Kidney epithelial cell (primary cell): ENCODE measurements at regions not wholly inside any gene's neighbourhood (a gene's known extent, or its start where the extent isn't known, plus 50 kb on each side); places are given as distances from the start of the nearest gene placed in this dataset.

Experiments
- DNase-seq: peaks from one replicate; pipeline ENCODE4 v3.0.0-alpha.2; 2010; ENCODE audit warnings: low read depth
- H3K27me3 ChIP-seq: 2 replicates; pipeline ENCODE4 v1.6.0; 2011; ENCODE audit warnings: low read length; ENCODE audit not compliant: control insufficient read depth, insufficient read depth
- H3K36me3 ChIP-seq: 2 replicates; pipeline ENCODE4 v1.5.1; 2011; ENCODE audit warnings: low read length; ENCODE audit not compliant: control insufficient read depth, insufficient read depth
- H3K4me3 ChIP-seq: 2 replicates; pipeline ENCODE4 v1.5.1; 2011; ENCODE audit warnings: low read depth, mild to moderate bottlenecking, control low read depth, low read length
- CTCF ChIP-seq: IDR thresholded peaks from 2 replicates; pipeline ENCODE4 v1.5.1; 2011; ENCODE audit warnings: mild to moderate bottlenecking, moderate library complexity, low read length, control low read depth, inconsistent platforms; ENCODE audit not compliant: insufficient read depth, poor library complexity, severe bottlenecking

DNA sequence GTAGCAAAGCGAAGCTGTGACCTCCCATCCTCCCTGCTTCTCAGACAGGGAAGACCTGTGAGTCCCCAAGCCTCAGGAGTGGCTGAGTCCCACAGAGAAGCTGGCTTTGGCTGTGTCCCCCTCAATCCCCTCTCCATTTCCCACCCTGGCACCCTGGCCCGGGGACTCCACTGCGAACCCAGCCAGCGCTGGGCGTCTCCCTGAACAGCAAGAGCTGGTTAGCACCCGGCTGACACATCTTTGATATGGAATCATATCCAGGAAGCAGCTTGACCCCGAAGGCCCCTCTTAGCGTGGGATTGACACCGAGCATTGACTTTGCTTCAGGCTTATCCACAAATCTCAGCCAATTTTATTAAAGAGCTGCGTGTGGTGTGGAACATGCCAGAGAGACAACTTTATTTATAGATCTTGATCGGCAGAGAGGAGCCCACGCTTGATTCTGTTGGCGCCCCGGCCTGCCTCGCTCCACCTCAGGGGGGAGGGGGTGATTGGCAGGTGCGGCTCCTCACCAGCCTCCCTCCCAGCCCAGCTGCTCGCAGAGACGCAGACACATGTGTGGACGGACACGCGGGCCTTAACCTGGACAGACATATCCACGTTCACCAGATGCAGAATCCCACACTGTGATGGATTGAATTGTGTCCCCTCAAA is 120.7 kb upstream of the MVB12B start:
- DNase-seq: no peak
- Histone ChIP-seq H3K36me3 (no peaks in the 10 kb centered on the region), H3K4me3 (no peak overlapping the region), H3K27me3 (peaks cover 7% of the 10 kb centered on the region)
- no peak for TF ChIP-seq CTCF

DNA sequence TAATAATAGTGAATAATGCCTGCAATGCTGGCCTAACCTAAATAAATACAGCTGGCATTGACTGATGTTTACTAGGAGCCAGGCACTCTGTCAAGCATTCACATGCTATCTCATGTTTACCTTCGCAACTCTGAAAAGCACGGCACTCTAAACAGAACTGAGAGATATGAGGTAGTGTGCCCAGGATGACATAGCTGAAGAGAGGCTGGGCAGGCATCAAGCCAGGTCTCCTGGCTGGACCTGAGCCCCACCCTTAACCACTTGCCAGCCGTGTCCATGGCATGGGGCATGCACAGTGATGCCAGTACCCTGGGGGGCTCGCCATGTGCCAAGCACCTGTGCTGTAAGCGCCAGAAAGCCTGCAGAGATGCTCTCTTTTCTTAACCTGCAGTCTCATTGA is 119.4 kb upstream of the MVB12B start:
- TF ChIP-seq CTCF: no peak
- H3K36me3 ChIP-seq: no peaks in the 10 kb centered on the region
- DNase-seq: no peak
- peaks cover 7% of the 10 kb centered on the region for H3K27me3 ChIP-seq
- H3K4me3 ChIP-seq: no peak overlapping the region

DNA sequence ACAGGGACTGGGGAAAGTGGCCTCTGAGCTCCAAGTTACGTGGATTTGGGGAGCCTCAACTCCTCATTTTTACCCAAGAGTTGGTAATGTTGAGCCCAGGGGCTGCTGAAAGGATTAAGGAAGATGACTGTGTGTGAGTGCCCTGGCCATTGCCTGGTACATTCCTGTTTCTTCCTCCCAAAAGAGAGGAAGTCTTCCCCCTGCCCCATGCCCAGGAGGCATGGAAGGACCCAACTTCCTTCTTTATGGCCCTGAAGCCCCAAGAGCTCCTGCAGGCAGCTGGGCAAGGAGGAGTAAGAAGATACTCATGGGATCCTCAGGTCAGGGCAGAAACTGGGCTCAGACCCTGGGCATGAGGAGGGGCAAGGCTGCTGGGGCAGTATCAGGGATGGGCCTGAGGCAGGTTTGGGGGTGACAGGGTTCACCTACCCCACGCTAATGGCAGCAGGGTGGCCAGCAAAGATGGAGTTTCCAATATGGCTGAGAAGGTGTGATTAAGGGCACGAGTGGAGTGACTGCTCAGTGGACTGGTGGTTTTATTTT is 118.3 kb upstream of the MVB12B start:
- Histone ChIP-seq H3K4me3 (no peak overlapping the region), H3K36me3 (no peaks in the 10 kb centered on the region), H3K27me3 (peaks cover 7% of the 10 kb centered on the region)
- DNase-seq: no peak
- no peak for TF ChIP-seq CTCF

- Histone ChIP-seq H3K27me3 (no peaks in the 10 kb centered on the region), H3K4me3 (no peak overlapping the region), H3K36me3 (no peaks in the 10 kb centered on the region)
- TF ChIP-seq CTCF: no peak
- DNase-seq: no peak
Measured at GRCh38 chr9:126211441-126212074, 115.1 kb upstream of the MVB12B start.

- H3K4me3 ChIP-seq: no peak overlapping the region
- TF ChIP-seq CTCF: no peak
- H3K27me3 ChIP-seq: peaks cover 9% of the 10 kb centered on the region
- no peak for DNase-seq
- no peaks in the 10 kb centered on the region for H3K36me3 ChIP-seq
Measured at GRCh38 chr9:126215486-126215885, 111.1 kb upstream of the MVB12B start.
